ENCODE measurements at regions not wholly inside any gene's neighbourhood (a gene's known extent, or its start where the extent isn't known, plus 50 kb on each side); places are given as distances from the start of the nearest gene placed in this dataset.
"Not testable (repeated sequence)": the region's sequence is repeated elsewhere in the genome, so short reads cannot be mapped to it uniquely, and the experiment has no call there.

DNA sequence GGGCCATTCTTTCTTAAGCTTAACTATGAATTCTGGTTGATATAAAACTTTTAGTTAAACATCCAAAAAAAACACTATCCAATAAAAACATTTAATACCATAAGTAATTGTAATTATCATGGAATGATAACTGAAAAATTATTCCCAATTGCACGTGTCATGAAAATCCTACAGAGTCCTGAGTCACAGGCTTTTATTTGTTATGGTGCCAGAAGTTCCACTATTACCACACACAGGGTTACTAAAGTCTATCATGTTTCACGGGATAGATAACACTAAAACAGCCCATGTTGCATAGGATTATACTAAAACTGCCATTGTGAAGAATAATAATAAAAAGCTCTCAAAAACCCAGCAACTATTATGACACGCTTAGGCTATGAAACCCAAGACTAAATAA is 1381.8 kb downstream of the EFNA5 start:
- no peak overlapping the region for H3K4me2 ChIP-seq
- H4K20me1 ChIP-seq: no peaks in the 10 kb centered on the region
- H3K27ac ChIP-seq: no peak overlapping the region
- no peak for TF ChIP-seq Cebpa-rat (IDR thresholded peaks at IDR 0.05)
- no peak overlapping the region for H3K9ac ChIP-seq
- no peaks in the 10 kb centered on the region for H3K4me1 ChIP-seq
- H3K27me3 ChIP-seq: no peaks in the 10 kb centered on the region
- H3K9me3 ChIP-seq: no peaks in the 10 kb centered on the region
- no peaks in the 10 kb centered on the region for H3K36me3 ChIP-seq
- H3K4me3 ChIP-seq: no peak overlapping the region

DNA sequence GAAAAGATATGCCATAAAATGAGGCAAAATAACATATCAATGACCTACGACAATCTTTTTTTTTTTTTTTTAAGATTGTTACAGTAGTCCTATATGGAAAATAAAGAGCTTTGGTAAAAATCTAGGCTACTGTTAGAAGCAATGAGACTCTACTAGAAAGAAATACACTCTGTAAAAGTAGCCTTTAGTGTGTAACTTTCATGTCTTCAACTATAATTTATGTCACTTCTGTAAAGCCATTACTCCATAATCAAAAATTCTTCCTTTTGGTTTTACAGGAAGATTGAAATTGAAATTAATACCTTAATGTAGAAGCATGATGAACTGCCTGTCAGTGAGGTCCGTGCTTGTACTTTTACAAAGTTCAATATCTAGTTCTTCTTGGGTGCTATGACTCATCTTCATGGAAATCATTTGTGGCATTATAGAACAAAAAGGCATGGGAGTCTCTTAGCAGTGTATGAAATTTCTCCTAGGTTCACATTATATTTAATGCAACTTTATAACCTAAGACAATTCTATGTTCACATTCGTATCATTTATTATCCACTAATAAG is 1393.1 kb downstream of the EFNA5 start:
- TF ChIP-seq Cebpa-rat (IDR thresholded peaks at IDR 0.05): no peak
- no peaks in the 10 kb centered on the region for H3K9me3 ChIP-seq
- no peak overlapping the region for H3K4me2 ChIP-seq

DNA sequence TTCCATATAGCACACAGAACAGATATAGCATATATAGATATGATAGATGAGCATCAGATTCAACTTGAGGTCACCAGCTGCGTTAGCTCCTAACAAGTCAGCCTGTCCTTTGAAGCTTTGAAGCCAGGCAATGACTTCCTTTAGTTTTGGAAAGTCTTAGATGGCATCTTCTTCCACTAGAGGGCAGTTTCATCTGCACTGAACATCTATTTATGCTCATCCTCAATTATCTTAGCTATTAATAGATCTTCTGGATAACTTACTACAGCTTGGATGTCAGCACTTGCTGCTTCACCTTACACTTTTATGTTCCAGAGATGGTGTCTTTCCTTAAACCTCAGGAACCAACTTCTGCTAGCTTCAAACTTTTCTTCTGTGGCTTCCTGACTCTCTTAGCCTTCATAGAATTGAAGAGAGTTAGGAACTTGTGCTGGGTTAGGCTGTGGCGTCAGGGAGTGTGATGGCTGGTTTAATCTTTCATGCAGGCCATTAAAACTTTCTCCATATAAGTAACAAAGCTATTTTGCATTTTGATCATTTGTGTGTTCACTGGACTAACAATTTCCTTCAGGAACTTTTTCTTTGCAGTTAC is 1401.4 kb downstream of the EFNA5 start:
- Histone ChIP-seq H3K27ac (no peak overlapping the region), H3K4me1 (no peaks in the 10 kb centered on the region), H3K9me3 (no peaks in the 10 kb centered on the region), H4K20me1 (no peaks in the 10 kb centered on the region), H3K4me3 (no peak overlapping the region), H3K27me3 (no peaks in the 10 kb centered on the region), H3K36me3 (no peaks in the 10 kb centered on the region), H3K4me2 (no peak overlapping the region), H3K9ac (no peak overlapping the region)
- TF ChIP-seq Cebpa-rat (IDR thresholded peaks at IDR 0.05): no peak

More for the DNA sequence above, 1393.1 kb downstream of the EFNA5 start:
- Histone ChIP-seq H3K36me3 (no peaks in the 10 kb centered on the region), H4K20me1 (no peaks in the 10 kb centered on the region), H3K27ac (no peak overlapping the region), H3K4me3 (no peak overlapping the region), H3K4me1 (no peaks in the 10 kb centered on the region), H3K27me3 (no peaks in the 10 kb centered on the region), H3K9ac (no peak overlapping the region)

DNA sequence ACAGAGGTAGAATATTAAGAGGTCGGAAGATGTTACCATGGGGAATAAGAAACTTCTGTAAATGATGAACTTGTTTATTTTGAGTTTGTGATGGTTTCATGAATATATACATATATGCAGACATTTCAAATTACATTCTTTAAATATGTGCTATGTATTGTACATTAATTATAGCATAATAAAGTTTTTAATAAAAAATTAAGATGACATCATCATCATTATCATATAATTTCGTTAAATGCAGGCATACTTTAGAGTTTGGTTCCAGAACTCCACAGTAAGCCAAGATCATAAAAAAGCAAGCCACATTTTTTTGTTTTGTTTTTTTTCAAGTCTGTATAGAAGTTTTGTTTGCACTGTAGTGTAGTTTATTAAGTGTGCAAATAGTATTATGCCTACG is 1403.5 kb downstream of the EFNA5 start:
- no peak for TF ChIP-seq Cebpa-rat (IDR thresholded peaks at IDR 0.05)
- no peaks in the 10 kb centered on the region for H4K20me1 ChIP-seq
- H3K9ac ChIP-seq: no peak overlapping the region
- H3K4me3 ChIP-seq: no peak overlapping the region
- no peak overlapping the region for H3K27ac ChIP-seq
- no peaks in the 10 kb centered on the region for H3K36me3 ChIP-seq
- H3K27me3 ChIP-seq: no peaks in the 10 kb centered on the region
- no peak overlapping the region for H3K4me2 ChIP-seq
- no peaks in the 10 kb centered on the region for H3K4me1 ChIP-seq
- H3K9me3 ChIP-seq: no peaks in the 10 kb centered on the region

DNA sequence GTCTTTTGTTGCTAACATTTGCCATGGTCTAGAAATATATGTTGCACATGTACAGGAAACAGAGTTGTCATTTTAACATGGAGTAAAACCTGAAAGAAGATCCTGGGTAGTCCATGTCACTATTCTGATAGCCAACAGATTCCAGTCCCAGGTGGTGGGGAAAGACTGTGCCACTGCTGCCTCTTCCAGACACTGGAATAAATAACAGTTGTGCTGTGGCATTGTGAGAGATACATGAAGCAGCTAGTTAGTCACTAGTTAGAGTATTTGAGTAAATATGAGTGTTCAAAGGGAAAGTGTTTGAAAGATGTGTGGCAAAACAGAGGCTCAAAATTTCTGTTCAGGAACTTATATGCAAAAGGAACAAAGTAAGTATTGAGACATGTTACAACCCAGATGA is 1408.3 kb downstream of the EFNA5 start:
- Histone ChIP-seq H3K4me1 (no peaks in the 10 kb centered on the region), H3K4me2 (no peak overlapping the region)

DNA sequence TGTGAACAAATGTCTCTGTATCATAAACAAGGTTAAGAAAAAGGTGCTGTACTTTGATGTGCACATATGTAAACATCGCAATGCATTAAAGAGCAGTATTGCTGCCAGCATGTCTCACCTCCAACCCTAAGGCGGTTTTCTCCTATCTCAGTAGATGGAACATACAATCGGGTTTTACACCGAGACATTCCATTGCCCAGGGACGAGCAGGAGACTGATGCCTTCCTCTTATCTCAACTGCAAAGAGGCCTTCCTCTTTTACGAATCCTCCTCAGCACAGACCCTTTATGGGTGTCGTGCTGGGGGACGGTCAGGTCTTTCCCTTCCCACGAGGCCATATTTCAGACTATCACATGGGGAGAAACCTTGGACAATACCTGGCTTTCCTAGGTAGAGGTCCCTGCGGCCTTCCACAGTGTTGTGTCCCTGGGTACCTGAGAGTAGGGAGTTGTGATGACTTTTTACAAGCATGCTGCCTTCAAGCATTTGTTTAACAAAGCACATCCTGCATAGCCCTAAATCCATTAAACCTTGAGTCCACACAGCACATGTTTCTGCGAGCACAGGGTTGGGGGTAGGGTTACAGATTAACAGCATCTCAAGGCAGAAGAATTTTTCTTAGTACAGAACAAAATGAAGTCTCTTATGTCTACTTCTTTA is 1411.2 kb downstream of the EFNA5 start:
- H3K4me1 ChIP-seq, H3K4me3 ChIP-seq, H4K20me1 ChIP-seq, H3K27ac ChIP-seq, H3K9ac ChIP-seq, H3K4me2 ChIP-seq, H3K36me3 ChIP-seq, H3K9me3 ChIP-seq, H3K27me3 ChIP-seq: not testable (repeated sequence)

More for the DNA sequence above, 1408.3 kb downstream of the EFNA5 start:
- Histone ChIP-seq H4K20me1 (no peaks in the 10 kb centered on the region), H3K4me3 (no peak overlapping the region), H3K9me3 (no peaks in the 10 kb centered on the region), H3K27me3 (no peaks in the 10 kb centered on the region), H3K9ac (no peak overlapping the region), H3K27ac (no peak overlapping the region), H3K36me3 (no peaks in the 10 kb centered on the region)
- TF ChIP-seq Cebpa-rat (IDR thresholded peaks at IDR 0.05): no peak

DNA sequence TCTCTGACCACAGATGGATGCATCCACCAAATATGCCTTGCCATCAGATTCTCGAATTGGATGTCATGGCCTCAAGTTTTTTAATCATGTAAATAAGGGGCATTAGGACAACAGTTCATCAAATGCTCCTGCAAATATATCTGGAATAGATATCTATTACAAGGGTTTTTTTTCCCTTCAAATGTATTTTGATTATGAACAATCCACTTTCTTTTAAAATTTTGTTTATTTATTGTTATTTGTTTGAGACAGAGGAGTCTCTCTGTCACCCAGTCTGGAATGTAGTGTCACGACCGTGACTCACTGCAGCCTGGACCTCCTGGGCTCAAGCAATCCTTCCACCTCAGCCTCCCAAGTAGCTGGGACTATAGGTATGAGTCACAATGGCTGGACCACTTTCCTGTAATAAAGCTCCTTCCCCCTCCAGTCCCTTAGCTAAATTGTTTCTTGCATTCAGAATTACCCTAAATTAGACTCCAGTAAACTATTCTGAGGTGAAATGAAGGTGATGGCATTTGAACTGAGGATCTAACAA is 1412.1 kb downstream of the EFNA5 start:
- Histone ChIP-seq H3K9ac (no peak overlapping the region), H3K27me3 (no peaks in the 10 kb centered on the region), H3K4me3 (no peak overlapping the region), H4K20me1 (no peaks in the 10 kb centered on the region), H3K9me3 (no peaks in the 10 kb centered on the region), H3K36me3 (no peaks in the 10 kb centered on the region), H3K4me1 (no peaks in the 10 kb centered on the region), H3K4me2 (no peak overlapping the region), H3K27ac (no peak overlapping the region)
- no peak for TF ChIP-seq Cebpa-rat (IDR thresholded peaks at IDR 0.05)

DNA sequence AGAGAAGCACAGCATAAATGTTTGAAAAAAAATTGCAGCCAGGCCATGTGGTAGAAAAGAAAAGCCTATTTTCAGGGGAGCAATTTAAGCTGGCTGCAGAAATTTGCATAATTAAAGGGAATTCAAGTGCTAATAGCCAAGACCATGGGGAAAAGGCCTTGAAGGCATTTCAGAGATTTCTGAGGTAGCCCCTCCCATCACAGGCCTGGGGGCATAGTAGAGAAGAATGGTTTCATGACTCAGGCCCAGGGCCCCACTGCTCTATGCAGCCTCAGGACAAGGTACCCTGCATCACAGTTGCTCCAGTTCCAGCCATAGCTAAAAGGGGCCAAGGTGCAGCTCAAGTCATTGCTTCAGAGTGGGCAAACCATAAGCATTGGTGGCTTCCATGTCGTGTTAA is 1416.0 kb downstream of the EFNA5 start:
- Histone ChIP-seq H3K9ac (no peak overlapping the region), H3K4me3 (no peak overlapping the region), H3K4me2 (no peak overlapping the region), H3K9me3 (no peaks in the 10 kb centered on the region), H3K27ac (no peak overlapping the region), H3K4me1 (no peaks in the 10 kb centered on the region), H3K27me3 (no peaks in the 10 kb centered on the region), H3K36me3 (no peaks in the 10 kb centered on the region), H4K20me1 (no peaks in the 10 kb centered on the region)
- no peak for TF ChIP-seq Cebpa-rat (IDR thresholded peaks at IDR 0.05)

DNA sequence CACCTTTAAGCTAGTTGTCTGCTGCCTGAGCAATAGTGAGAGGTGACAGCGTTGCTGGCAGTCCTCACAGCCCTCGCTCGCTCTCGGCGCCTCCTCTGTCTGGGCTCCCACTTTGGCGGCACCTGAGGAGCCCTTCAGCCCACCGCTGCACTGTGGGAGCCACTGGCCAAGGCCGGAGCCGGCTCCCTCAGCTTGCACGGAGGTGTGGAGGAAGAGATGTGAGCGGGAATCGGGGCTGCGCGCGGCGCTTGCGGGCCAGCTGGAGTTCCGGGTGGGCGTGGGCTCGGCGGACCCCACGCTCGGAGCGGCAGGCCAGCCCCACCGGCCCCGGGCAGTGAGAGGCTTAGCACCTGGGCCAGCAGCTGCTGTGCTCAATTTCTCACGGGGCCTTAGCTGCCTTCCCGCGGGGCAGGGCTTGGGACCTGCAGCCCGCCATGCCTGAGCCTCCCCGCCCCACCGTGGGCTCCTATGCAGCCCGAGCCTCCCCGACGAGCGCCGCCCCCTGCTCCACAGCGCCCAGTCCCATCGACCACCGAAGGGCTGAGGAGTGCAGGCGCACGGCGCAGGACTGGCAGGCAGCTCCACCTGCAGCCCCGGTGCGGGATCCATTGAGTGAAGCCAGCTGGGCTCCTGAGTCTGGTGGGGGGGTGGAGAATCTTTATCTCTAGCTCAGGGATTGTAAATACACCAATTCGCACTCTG is 1424.5 kb downstream of the EFNA5 start:
- not testable (repeated sequence) for H3K4me2 ChIP-seq, H4K20me1 ChIP-seq, H3K27me3 ChIP-seq, H3K9ac ChIP-seq, H3K9me3 ChIP-seq, H3K27ac ChIP-seq, H3K4me1 ChIP-seq, H3K4me3 ChIP-seq, H3K36me3 ChIP-seq

DNA sequence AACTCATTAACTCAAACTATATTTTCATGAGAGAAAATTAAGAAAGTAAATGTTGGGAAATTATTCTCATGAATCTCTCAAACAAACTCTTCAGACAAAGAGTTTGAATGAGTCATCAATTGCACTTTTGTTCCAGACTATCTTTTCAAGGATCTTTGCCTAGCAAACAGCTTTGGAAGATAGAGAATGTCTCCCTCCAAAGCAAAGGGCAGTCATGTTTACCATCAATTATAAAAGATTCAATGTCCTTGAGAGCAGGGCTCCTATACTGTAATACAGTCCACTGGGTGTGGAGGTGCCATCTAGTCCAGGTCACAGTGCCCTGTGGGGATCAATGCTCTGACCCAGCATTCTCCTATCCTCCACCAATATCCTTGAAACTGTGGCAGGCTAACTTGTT is 1429.3 kb downstream of the EFNA5 start:
- TF ChIP-seq Cebpa-rat (IDR thresholded peaks at IDR 0.05): no peak
- Histone ChIP-seq H3K4me1 (no peaks in the 10 kb centered on the region), H3K4me2 (no peak overlapping the region)

More for the DNA sequence above, 1429.3 kb downstream of the EFNA5 start:
- H3K36me3 ChIP-seq: no peaks in the 10 kb centered on the region
- no peak overlapping the region for H3K9ac ChIP-seq
- no peak overlapping the region for H3K27ac ChIP-seq
- H3K9me3 ChIP-seq: peaks cover 6% of the 10 kb centered on the region
- H3K27me3 ChIP-seq: no peaks in the 10 kb centered on the region
- no peaks in the 10 kb centered on the region for H4K20me1 ChIP-seq
- H3K4me3 ChIP-seq: no peak overlapping the region
